GM20000 (cell line): ENCODE measurements at regions not wholly inside any gene's neighbourhood (a gene's known extent, or its start where the extent isn't known, plus 50 kb on each side); places are given as distances from the start of the nearest gene placed in this dataset.

Experiments
- DNase-seq: peaks from one replicate; pipeline ENCODE4 v3.0.0; 2012; ENCODE audit warnings: low spot score
- CTCF ChIP-seq: IDR thresholded peaks from 2 replicates; pipeline ENCODE4 v1.5.1; 2012; ENCODE audit warnings: mild to moderate bottlenecking, control low read depth; ENCODE audit errors: extremely low read depth, missing control alignments

GRCh38 chr1:58857680-58858673, 74.1 kb upstream of the JUN start:
- peak; percentile 28 for DNase-seq
- no peak for TF ChIP-seq CTCF

DNA sequence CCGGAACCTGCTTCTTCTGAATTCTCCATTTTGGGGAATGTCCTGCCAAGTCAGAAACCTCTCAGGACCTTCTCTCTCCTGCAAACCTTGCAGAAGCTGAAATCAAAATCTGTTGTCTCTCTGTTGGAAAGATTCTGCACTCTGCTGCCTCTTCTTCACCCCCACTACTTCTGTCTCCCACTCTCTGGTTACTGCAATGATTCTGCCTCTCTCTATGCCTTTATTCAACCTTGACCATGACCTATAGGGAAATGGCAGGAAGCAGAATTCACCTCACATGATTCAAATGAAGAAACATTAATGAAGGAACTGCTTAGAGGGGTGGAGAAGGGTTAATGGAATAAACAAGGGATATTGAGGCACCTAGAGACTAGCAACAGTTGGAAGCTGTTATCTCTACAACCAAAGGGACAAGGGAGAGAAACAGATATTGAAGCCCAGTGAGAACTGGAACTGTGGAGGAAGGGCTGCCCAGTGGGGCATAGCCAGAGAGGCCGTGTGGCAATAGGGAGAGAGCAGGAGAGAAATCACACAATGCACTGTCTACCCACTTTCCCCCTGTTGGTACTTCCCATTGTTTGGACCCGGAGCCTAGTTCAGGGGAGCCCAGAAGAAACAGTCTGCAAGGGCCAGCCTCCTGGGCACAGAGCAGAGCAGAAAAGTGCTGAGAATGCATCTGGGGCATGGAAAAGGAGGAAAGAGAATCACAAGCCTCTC, 76.1 kb upstream of the JUN start:
- no peak for TF ChIP-seq CTCF
- no peak for DNase-seq

DNA sequence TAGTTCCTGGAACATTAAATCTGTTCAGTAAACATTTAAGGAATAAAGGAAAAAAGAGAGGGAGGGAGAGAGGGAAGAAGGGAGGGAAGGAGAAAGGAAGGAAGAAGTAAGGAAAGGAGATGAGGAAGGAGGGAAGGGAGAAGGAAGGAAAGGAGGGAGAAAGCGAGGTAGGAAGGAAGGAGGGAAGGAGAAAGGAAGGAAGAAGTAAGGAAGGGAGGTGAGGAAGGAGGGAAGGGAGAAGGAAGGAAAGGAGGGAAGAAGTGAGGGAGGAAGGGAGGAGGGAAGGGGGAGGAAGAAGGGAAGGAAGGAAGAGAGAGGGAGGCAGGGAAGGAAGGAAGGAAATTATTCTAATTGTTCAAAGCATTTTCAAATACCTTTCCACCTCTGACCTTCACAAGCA, 77.2 kb upstream of the JUN start:
- no peak for TF ChIP-seq CTCF
- DNase-seq: no peak

DNA sequence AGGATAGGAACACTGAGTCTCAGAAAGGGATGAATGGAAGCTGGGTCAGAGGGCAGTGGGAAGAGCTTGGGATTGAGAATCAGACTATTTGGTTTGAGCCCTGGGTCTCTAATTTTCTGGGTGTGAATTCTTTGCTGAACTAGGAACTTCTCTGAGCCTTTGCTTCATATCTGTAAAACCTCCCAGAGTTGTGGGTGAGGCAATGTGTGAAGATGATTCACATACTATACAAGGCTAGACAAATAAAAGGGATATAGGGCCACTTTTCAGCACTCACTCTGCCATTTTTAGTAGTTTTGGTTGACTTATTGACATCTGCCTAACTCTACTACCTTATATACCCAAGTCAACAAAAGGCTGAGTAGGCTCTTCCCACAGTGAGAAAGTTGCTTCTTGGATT, 77.7 kb upstream of the JUN start:
- no peak for TF ChIP-seq CTCF
- DNase-seq: no peak

DNA sequence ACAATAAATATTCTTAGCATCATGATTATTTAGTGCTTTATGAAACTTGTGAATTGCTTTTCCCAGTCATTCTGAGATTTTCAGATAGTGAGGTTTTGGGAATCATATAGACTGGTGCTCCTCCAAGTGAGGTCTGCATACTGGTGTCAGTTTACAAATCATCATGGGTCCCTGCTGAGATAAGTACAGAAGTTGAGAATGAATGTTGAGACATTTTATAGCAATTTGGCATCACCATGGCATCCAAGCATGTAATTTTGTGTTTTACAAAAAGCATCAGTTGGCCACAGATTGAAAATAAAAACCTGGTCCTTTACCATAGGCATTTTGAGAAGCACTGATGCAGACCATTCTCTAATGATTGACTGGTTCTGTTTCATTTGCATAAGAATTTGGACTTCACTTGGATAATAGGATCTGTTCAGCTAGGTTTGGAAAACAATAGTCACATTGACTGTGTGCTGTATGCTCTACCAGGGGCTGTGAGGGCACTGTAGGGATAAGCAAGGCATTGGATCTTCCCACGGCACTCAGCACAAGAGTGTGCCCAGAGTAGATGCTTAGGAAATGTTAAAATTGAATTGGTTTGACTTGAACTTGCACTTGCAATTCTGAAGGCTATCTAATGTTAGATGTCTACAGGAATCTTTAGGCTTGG, 79.0 kb upstream of the JUN start:
- TF ChIP-seq CTCF: no peak
- no peak for DNase-seq

DNA sequence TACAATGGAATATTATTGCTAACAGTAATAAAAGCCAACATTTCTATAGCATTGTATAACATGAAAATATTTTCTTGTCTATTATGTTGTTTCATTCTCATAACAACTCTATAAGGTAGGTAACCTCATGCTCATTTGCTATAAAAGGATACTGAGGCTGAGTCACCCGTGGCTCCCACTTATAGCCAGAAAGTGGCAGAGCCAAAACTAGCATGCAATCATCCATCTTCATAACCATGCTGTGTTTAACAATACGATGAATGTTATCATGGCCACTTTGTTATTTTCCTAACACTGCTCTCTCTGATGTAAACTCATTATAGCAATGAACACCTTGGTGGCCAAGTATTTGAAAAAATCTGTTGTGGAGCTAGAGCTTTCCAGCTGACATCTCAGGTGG, 80.8 kb upstream of the JUN start:
- DNase-seq: no peak
- TF ChIP-seq CTCF: no peak

DNA sequence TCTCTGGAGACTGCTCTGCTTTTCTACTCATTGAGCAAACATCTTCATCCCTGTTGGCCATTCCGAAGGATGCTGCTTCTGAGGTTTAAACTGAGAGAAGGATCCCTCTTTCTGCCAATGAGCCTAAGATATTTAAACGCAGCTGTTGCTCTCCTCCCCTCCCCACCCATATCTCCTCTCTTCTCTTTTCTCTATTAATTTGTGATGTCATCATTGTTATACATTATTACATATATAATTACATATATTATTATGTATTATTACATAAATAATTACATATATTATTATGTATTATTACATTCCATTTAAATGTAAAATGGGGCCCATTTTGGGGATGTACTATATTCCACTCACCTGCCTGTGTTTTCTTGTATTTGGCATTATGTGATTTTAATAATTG, 82.7 kb upstream of the JUN start:
- DNase-seq: no peak
- TF ChIP-seq CTCF: no peak
